Testis (tissue), 2 donors: ENCODE measurements at regions not wholly inside any gene's neighbourhood (a gene's known extent, or its start where the extent isn't known, plus 50 kb on each side); places are given as distances from the start of the nearest gene placed in this dataset.

Experiments
- DNase-seq: peaks from one replicate; pipeline ENCODE4 v3.0.0-alpha.2; 2019
- H3K27ac ChIP-seq, 2 donors: fragments of 200-600 bp; sonication (generic); one replicate each; pipeline ENCODE4 v1.5.1; 2019
- H3K27me3 ChIP-seq: fragments of 200-600 bp; sonication (generic); one replicate; pipeline ENCODE4 v1.5.1; 2019
- H3K36me3 ChIP-seq: fragments of 200-600 bp; sonication (generic); one replicate; pipeline ENCODE4 v1.5.1; 2017; ENCODE audit warnings: low read depth; ENCODE audit errors: missing control alignments
- H3K4me1 ChIP-seq: fragments of 200-600 bp; sonication (generic); one replicate; pipeline ENCODE4 v1.5.1; 2019
- H3K4me3 ChIP-seq, 2 donors: fragments of 200-600 bp; sonication (generic); one replicate each; pipeline ENCODE4 v1.5.1; 2017 to 2019
- H3K9me3 ChIP-seq: fragments of 200-600 bp; sonication (generic); one replicate; pipeline ENCODE4 v1.5.1; 2017
- POLR2A ChIP-seq: fragments of 450-650 bp; IDR thresholded peaks from one replicate; pipeline ENCODE4 v1.6.1; 2017; ENCODE audit warnings: antibody characterized with exemption, mild to moderate bottlenecking, moderate library complexity
- WGBS, 2 donors: methylation state at CpG; one replicate each; pipeline ENCODE4 v1.1.5; 2018; 5-methylcytosine and 5-hydroxymethylcytosine counted together
- intact Hi-C: fragments of 100-400 bp; cut with DNase I; formaldehyde crosslinking; loops from one replicate; pipeline ENCODE4 v1.15.1; 2023; ENCODE audit warnings: low total_unique reads
- TF ChIP-seq, protein P1 (sequence below), 3 experiments: fragments of 450-650 bp in 2 of 3; fragments of 200-600 bp in 1 of 3; sonication (generic) in 1 of 3; IDR thresholded peaks; one replicate each; pipeline ENCODE4 v1.5.1; 2016 to 2019; ENCODE audit warnings: antibody characterized with exemption in 3 of 3, mild to moderate bottlenecking in 2 of 3, moderate library complexity in 1 of 3

DNA sequence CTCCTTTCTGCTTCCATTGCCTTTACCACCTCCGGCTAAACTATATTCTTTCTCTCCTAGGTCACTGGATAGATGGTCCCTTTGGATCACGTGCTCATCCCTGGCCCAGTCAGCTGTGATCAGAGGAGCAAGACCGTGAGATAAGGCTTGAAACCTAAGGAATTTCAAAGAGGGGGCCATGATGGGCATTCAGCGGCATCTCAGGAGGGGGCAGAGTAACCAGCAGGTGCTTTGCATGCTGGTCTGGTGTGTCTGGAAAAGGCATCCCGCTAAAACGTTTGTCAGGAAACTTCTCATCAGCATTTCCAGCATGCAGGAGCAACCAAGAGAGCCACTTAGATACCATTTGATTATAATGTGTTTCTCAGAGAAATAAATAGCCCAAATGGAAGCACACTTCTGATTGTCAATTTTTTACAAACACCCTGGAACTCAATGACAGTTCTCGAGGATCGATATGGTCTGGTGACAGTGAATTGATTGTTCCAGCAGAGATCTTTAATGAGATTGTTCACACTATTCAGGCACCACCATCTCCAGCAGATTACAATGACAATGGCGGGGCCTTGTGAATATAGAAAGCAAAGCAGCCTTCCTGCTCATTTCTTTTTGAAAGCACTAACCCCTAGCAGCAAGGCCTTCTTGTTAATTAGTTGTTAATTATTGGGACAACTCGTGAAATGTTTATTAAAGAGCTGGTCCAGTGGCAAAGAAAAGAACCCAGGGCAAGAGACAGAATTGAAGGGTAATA lies 327.1 kb downstream of the PTTG2 start:
- TF ChIP-seq, protein P1, sequence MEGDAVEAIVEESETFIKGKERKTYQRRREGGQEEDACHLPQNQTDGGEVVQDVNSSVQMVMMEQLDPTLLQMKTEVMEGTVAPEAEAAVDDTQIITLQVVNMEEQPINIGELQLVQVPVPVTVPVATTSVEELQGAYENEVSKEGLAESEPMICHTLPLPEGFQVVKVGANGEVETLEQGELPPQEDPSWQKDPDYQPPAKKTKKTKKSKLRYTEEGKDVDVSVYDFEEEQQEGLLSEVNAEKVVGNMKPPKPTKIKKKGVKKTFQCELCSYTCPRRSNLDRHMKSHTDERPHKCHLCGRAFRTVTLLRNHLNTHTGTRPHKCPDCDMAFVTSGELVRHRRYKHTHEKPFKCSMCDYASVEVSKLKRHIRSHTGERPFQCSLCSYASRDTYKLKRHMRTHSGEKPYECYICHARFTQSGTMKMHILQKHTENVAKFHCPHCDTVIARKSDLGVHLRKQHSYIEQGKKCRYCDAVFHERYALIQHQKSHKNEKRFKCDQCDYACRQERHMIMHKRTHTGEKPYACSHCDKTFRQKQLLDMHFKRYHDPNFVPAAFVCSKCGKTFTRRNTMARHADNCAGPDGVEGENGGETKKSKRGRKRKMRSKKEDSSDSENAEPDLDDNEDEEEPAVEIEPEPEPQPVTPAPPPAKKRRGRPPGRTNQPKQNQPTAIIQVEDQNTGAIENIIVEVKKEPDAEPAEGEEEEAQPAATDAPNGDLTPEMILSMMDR (IDR thresholded peaks at IDR 0.05) = no peak
- TF ChIP-seq POLR2A = no peak
- intact Hi-C loops = no loop called here
- Histone ChIP-seq H3K36me3 (no peaks in the 10 kb centered on the region), H3K27me3 (no peaks in the 10 kb centered on the region), H3K27ac (no peak overlapping the region), H3K9me3 (no peaks in the 10 kb centered on the region), H3K4me3 (no peak overlapping the region), H3K4me1 (peaks cover under 1% of the 10 kb centered on the region)
- DNase-seq = no peak
- WGBS, 2 donors = 81 to 84% methylated on average over 10 of the region's 10 CpGs

DNA sequence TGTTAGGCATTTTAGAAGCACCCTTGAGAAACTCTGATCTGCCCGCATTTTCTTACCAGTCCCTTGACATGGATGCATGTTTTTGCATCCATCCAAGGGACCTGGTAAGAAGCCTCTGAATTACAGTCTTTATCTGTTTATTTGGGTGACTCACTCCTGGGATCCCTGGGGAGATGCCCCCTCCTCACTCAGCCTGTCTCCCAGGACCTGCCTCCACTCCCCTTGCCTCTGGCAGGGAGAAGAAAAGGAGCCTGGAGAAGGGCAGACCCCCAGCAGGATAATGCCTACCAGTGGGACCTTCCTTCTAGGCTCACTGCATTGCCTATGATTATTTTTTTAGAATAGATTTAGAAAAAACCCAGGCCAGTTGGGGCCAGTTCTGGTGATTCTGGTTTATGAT lies 329.4 kb downstream of the PTTG2 start:
- no peak for DNase-seq
- WGBS, 2 donors = 79 to 92% methylated on average over 1 of the region's 1 CpG
- H3K4me3 ChIP-seq = no peak overlapping the region
- TF ChIP-seq, protein P1 (IDR thresholded peaks at IDR 0.05) = no peak
- no peak for TF ChIP-seq POLR2A
- H3K27me3 ChIP-seq = no peaks in the 10 kb centered on the region
- intact Hi-C loops = no loop called here
- H3K4me1 ChIP-seq = no peaks in the 10 kb centered on the region
- no peak overlapping the region for H3K27ac ChIP-seq
- no peaks in the 10 kb centered on the region for H3K9me3 ChIP-seq
- H3K36me3 ChIP-seq = no peaks in the 10 kb centered on the region

DNA sequence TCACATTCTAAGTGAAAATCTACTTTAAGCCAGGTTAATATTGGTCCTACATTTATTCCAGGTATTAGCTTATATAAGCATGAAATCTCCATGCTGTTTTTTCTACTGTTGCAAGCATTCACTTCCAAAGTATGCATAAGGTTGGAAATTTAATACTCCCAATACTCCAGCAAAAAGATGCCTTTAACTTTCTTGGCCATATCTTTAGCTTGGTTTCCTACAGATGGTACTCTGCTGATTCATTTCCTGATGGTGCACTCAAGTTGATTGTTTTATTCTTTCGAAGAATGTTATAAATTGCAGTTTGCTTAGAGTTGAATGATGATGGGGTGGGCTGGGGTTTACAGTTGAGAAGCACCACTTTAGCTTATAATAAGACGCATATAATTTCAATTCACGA lies 330.2 kb downstream of the PTTG2 start:
- Histone ChIP-seq H3K27ac (no peak overlapping the region), H3K4me1 (no peaks in the 10 kb centered on the region), H3K9me3 (no peaks in the 10 kb centered on the region), H3K36me3 (no peaks in the 10 kb centered on the region), H3K27me3 (no peaks in the 10 kb centered on the region), H3K4me3 (no peak overlapping the region)
- TF ChIP-seq, protein P1 (IDR thresholded peaks at IDR 0.05) = no peak
- no peak for TF ChIP-seq POLR2A
- no peak for DNase-seq
- WGBS, 2 donors = 82% methylated on average over 3 of the region's 3 CpGs
- intact Hi-C loops = no loop called here

DNA sequence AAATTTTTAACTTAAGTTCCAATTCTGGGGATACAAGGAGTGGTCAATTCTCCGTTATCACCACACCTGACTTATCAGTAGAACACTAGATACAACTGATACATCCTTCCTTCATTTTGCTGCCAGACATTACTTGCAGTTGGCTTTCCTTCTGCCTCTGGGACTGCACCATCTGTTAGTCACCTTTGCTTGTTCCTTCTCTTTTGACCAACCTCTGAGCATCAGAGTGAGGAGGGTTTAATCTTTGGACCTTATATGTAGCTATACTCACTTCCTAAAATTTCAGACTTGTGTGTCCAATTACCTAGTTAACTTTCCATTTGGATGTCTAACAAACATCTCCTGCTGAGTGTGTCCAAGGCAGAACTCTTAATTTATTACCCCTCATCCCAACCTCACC lies 330.7 kb downstream of the PTTG2 start:
- Histone ChIP-seq H3K27me3 (no peaks in the 10 kb centered on the region), H3K4me3 (no peak overlapping the region), H3K9me3 (no peaks in the 10 kb centered on the region), H3K36me3 (no peaks in the 10 kb centered on the region), H3K27ac (no peak overlapping the region), H3K4me1 (no peaks in the 10 kb centered on the region)
- DNase-seq = no peak
- TF ChIP-seq, protein P1 (IDR thresholded peaks at IDR 0.05) = no peak
- no peak for TF ChIP-seq POLR2A
- 83 to 93% methylated on average over 1 of the region's 1 CpG for WGBS, 2 donors
- intact Hi-C loops = no loop called here

DNA sequence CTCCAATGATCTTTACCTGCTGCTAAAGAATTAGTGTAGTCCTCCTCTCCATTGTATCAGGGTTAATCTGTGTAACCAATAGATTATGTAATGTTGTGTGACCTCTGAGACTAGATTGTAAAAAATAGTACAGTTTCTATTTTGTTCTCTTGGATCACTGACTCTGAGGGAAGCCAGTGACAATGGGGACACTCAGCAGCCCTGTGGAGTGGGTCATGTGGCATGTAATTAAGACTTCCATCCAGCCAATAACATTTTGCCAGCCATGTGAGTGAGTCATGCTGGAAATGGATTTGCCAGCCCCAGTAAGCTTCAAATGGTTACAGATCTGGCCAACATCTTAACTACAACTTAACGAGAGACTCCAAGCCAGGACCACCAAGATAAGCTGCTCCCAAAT lies 332.3 kb downstream of the PTTG2 start:
- DNase-seq = no peak
- H3K4me1 ChIP-seq = no peaks in the 10 kb centered on the region
- no peak overlapping the region for H3K27ac ChIP-seq
- H3K9me3 ChIP-seq = no peaks in the 10 kb centered on the region
- H3K36me3 ChIP-seq = no peaks in the 10 kb centered on the region
- intact Hi-C loops = no loop called here
- H3K27me3 ChIP-seq = no peaks in the 10 kb centered on the region
- WGBS, 2 donors = 69 to 86% methylated on average over 1 of the region's 1 CpG
- no peak overlapping the region for H3K4me3 ChIP-seq
- TF ChIP-seq, protein P1 (IDR thresholded peaks at IDR 0.05) = no peak
- no peak for TF ChIP-seq POLR2A
